MCF 10A (cell line): ENCODE measurements at regions not wholly inside any gene's neighbourhood (a gene's known extent, or its start where the extent isn't known, plus 50 kb on each side); places are given as distances from the start of the nearest gene placed in this dataset.
A peak's percentile ranks its signal among the peaks of the same experiment; 100 is the strongest.

ENCODE experiments used
- BruUV-seq: library from RNA; stranded (reverse); fragments of 400-500 nt; replicated peaks from 2 replicates; lab custom pipeline; 2021; lab: Mats Ljungman, UMichigan
- CTCF ChIA-PET: fragments of 300-600 bp; sonication (Branson Sonifier 250); formaldehyde crosslinking; extraction: SDS; loops from one replicate; lab custom pipeline; 2021; ENCODE audit warnings: antibody characterized with exemption, inconsistent platforms; lab: Yijun Ruan, JAX
- POLR2A ChIA-PET: fragments of 300-600, 350-650 bp; sonication (Branson Sonifier 250); formaldehyde crosslinking; extraction: SDS; loops from one replicate; lab custom pipeline; 2020; ENCODE audit warnings: antibody characterized with exemption, inconsistent platforms; lab: Yijun Ruan, JAX
- DNase-seq: peaks from one replicate; pipeline ENCODE4 v3.0.0-alpha.2; 2018; ENCODE audit not compliant: unreplicated experiment
- H3K27ac Mint-ChIP-seq: one replicate; pipeline ENCODE4 v1.8.0; 2022; ENCODE audit warnings: mild to moderate bottlenecking, low read depth, mixed read lengths; ENCODE audit not compliant: unreplicated experiment
- H3K27me3 Mint-ChIP-seq: one replicate; pipeline ENCODE4 v1.8.0; 2022; ENCODE audit warnings: mixed read lengths; ENCODE audit not compliant: insufficient read depth, unreplicated experiment
- H3K36me3 Mint-ChIP-seq: one replicate; pipeline ENCODE4 v1.8.0; 2022; ENCODE audit warnings: mild to moderate bottlenecking, moderate library complexity, mixed read lengths; ENCODE audit not compliant: insufficient read depth, unreplicated experiment
- H3K4me1 Mint-ChIP-seq: one replicate; pipeline ENCODE4 v1.8.0; 2022; ENCODE audit warnings: mixed read lengths; ENCODE audit not compliant: insufficient read depth, unreplicated experiment
- H3K4me3 Mint-ChIP-seq: one replicate; pipeline ENCODE4 v1.8.0; 2022; ENCODE audit warnings: mild to moderate bottlenecking, moderate library complexity, mixed read lengths; ENCODE audit not compliant: unreplicated experiment
- H3K9me3 Mint-ChIP-seq: one replicate; pipeline ENCODE4 v1.8.0; 2022; ENCODE audit warnings: mixed read lengths; ENCODE audit not compliant: unreplicated experiment
- CTCF ChIP-seq: fragments of 200-600 bp; IDR thresholded peaks from one replicate; pipeline ENCODE4 v1.8.0; 2022; ENCODE audit warnings: antibody characterized with exemption, mild to moderate bottlenecking; ENCODE audit not compliant: unreplicated experiment
- intact Hi-C: fragments of 100-400 bp; cut with micrococcal nuclease; formaldehyde crosslinking; loops from 2 replicates; pipeline ENCODE4 v1.14.1; 2022

GRCh38 chr21:23398726-23399125 lies 2208.6 kb downstream of the MRPL39 start:
- intact Hi-C loops = loop anchor here (10.0 kb wide), 1 partner anchor 604 kb away; no protein-coding TSS in a partner anchor
- Mint-ChIP-seq H3K9me3 (no peaks in the 10 kb centered on the region), H3K27me3 (no peaks in the 10 kb centered on the region), H3K4me3 (no peak overlapping the region), H3K36me3 (no peaks in the 10 kb centered on the region), H3K4me1 (no peaks in the 10 kb centered on the region), H3K27ac (no peak overlapping the region)
- DNase-seq = no peak
- ChIA-PET POLR2A (no interaction called here), CTCF (interaction anchor here (0.6 kb wide), 1 partner anchor 126 kb away, joined by 3 read pairs; no protein-coding TSS in a partner anchor)
- BruUV-seq = no TSS peak
- TF ChIP-seq CTCF = no peak

DNA sequence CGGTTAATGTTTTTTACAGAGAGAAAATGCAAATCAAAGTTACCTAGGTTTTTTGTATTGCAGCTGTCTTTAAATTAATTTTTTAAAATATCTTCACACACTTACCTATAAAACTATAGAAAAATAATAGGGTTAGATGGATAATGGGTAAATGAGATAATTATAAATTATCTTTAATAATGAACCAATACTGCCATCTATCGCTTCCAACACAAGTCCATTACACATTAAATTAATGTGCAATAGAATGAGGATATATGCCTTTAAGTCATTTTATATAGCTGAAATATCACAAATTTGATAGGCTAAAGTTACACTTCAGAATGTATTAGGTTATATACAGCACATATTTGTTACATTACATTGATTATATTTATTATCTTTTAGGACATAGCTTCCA lies 2212.8 kb downstream of the MRPL39 start:
- intact Hi-C loops = loop anchor here (10.0 kb wide), 1 partner anchor 600 kb away; no protein-coding TSS in a partner anchor
- H3K36me3 Mint-ChIP-seq = no peaks in the 10 kb centered on the region
- no peaks in the 10 kb centered on the region for H3K27me3 Mint-ChIP-seq
- H3K4me1 Mint-ChIP-seq = no peaks in the 10 kb centered on the region
- ChIA-PET CTCF (interaction anchor here (1.0 kb wide), 1 partner anchor 25 kb away, joined by 3 read pairs; no protein-coding TSS in a partner anchor), POLR2A (interaction anchor here (0.7 kb wide), 1 partner anchor 1795 kb away, joined by 3 read pairs; no protein-coding TSS in a partner anchor)
- no TSS peak for BruUV-seq
- H3K27ac Mint-ChIP-seq = no peak overlapping the region
- H3K9me3 Mint-ChIP-seq = no peaks in the 10 kb centered on the region
- peak; percentile 18 for TF ChIP-seq CTCF
- H3K4me3 Mint-ChIP-seq = no peak overlapping the region
- no peak for DNase-seq

- intact Hi-C loops = no loop called here
- no peaks in the 10 kb centered on the region for H3K4me1 Mint-ChIP-seq
- H3K27ac Mint-ChIP-seq = no peak overlapping the region
- CTCF ChIA-PET = no interaction called here
- no peaks in the 10 kb centered on the region for H3K36me3 Mint-ChIP-seq
- POLR2A ChIA-PET = no interaction called here
- no peaks in the 10 kb centered on the region for H3K27me3 Mint-ChIP-seq
- H3K9me3 Mint-ChIP-seq = peaks cover 14% of the 10 kb centered on the region
- TF ChIP-seq CTCF = no peak
- no peak for DNase-seq
- no peak overlapping the region for H3K4me3 Mint-ChIP-seq
- no TSS peak for BruUV-seq
These were observed 2222.6 kb downstream of the MRPL39 start for GRCh38 chr21:23384679-23385078.

DNA sequence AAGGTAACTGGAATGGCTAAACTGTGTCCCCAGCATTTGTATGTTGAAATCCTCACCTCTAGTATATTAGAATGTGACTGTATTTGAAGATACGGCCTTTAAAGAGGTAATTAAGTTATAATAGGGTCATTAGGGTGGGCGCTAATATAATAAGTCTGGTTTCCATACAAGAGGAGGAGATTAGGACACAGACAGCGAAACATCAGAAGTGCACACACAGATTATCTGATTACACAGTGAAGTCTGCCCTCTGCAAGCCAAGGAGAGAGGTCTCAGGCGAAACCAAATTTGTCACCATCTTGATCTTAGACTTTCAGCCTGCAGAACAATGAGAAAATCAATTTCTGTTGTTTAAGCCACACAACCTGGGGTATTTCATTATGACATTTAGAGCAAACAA lies 2233.1 kb downstream of the MRPL39 start:
- Mint-ChIP-seq H3K4me3 (no peak overlapping the region), H3K27ac (no peak overlapping the region), H3K36me3 (no peaks in the 10 kb centered on the region), H3K27me3 (no peaks in the 10 kb centered on the region), H3K4me1 (no peaks in the 10 kb centered on the region), H3K9me3 (peaks cover 5% of the 10 kb centered on the region)
- no peak for TF ChIP-seq CTCF
- BruUV-seq = no TSS peak
- POLR2A ChIA-PET = no interaction called here
- intact Hi-C loops = no loop called here
- no peak for DNase-seq
- CTCF ChIA-PET = no interaction called here
